ENCODE measurements at regions not wholly inside any gene's neighbourhood (a gene's known extent, or its start where the extent isn't known, plus 50 kb on each side); places are given as distances from the start of the nearest gene placed in this dataset.
"Not testable (repeated sequence)": the region's sequence is repeated elsewhere in the genome, so short reads cannot be mapped to it uniquely, and the experiment has no call there.

DNA sequence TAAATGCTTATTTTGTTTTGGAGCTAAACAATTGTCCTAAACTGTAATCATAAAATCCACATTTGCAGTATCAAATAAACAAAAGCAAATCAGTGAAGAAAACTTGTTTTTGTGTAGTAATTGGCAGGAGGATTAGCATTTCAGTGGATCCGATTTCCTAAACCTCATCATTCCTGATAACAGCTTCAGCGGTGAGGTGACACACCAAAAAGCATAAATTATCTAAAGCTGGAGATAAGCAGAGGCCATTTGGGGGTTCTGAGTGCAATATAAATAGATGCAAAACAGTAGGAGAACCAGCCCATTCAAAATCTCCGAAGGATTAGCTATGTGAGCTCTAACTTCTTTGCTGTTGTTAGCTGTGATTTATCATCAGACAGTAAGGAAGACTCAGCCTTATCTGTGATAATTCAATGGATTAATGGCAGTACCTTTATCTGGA, 235.8 kb downstream of the EPHA7 start:
- Histone ChIP-seq H3K27ac (ENCODE audit: low read depth, low read length) (no peak overlapping the region), H3K4me3 (ENCODE audit: low read length in 2 of 2) (no peak overlapping the region), H3K36me3 (ENCODE audit: insufficient read depth, low read length) (no peaks in the 10 kb centered on the region), H3K4me1 (ENCODE audit: insufficient read depth, low read length) (no peaks in the 10 kb centered on the region), H3K27me3 (ENCODE audit: insufficient read depth, low read length) (no peaks in the 10 kb centered on the region), H3K9me3 (ENCODE audit: control insufficient read depth in 1 of 2, low read length in 2 of 2) (no peaks in the 10 kb centered on the region)
- intact Hi-C loops (cut with micrococcal nuclease): no loop called here
- Mint-ChIP-seq H3K36me3 (no peaks in the 10 kb centered on the region), H3K27ac (no peak overlapping the region), H3K27me3 (no peaks in the 10 kb centered on the region), H3K4me3 (no peak overlapping the region), H3K4me1 (no peaks in the 10 kb centered on the region), H3K9me3 (peaks cover 0 to 4% (median under 1%) of the 10 kb centered on the region in 8 donors)
- CTCF ChIA-PET (ENCODE audit: partially characterized antibody): no interaction called here
- no peak for DNase-seq
- POLR2A ChIA-PET (ENCODE audit: partially characterized antibody): no interaction called here

DNA sequence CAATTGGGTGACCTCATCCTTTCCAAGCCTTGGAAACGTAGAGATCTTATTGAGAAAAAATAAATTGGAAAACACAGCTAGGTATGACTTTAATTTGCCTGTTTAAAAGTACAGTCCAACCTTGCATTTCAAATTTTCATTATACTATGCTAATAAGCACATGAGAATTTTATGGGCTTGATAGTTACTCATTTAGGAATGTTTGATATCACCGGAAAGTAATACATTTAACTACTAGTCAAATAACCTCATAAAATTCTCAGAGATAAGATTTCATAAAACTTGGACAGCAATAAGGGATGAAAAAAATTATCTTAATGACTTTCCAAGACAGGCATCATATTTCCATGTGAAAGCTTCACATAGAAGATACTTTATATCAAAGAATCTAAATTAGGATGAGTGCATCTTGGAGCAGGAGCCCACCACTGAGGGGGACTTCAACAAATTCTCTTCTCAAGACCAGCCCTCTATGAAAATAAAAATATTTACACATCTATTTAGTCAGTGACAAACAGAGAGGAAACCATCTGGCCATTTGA, 236.3 kb downstream of the EPHA7 start:
- intact Hi-C loops (cut with micrococcal nuclease): no loop called here
- Histone ChIP-seq H3K9me3 (ENCODE audit: control insufficient read depth in 1 of 2, low read length in 2 of 2) (no peaks in the 10 kb centered on the region), H3K27me3 (ENCODE audit: insufficient read depth, low read length) (no peaks in the 10 kb centered on the region), H3K36me3 (ENCODE audit: insufficient read depth, low read length) (no peaks in the 10 kb centered on the region), H3K4me1 (ENCODE audit: insufficient read depth, low read length) (no peaks in the 10 kb centered on the region), H3K27ac (ENCODE audit: low read depth, low read length) (no peak overlapping the region), H3K4me3 (ENCODE audit: low read length in 2 of 2) (no peak overlapping the region)
- no peaks in the 10 kb centered on the region for H3K36me3 Mint-ChIP-seq
- no peak overlapping the region for H3K27ac Mint-ChIP-seq
- ChIA-PET POLR2A (ENCODE audit: partially characterized antibody) (no interaction called here), CTCF (ENCODE audit: partially characterized antibody) (no interaction called here)
- no peaks in the 10 kb centered on the region for H3K27me3 Mint-ChIP-seq
- no peak for DNase-seq
- no peaks in the 10 kb centered on the region for H3K4me1 Mint-ChIP-seq
- H3K4me3 Mint-ChIP-seq: no peak overlapping the region
- H3K9me3 Mint-ChIP-seq: peaks cover 0 to 4% (median 1%) of the 10 kb centered on the region in 8 donors

DNA sequence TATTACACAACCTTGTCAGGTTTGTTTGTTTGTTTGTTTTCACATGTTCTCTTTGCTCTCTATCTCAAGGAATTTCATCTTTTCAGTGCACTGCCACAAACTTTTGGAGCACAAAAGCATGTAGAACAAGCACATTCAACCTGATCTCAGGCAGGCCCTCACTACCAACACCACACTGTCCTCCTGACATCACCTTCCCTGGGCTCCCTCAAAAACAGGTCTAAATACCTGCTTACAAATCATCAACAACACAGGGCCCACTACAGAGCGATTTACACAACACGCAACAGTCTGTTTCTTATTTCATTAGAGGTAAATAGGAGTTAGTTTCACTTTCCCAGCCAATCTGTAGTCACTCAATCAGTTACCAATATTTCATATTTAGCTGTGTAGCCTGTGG, 241.4 kb downstream of the EPHA7 start:
- POLR2A ChIA-PET (ENCODE audit: partially characterized antibody): no interaction called here
- no peak overlapping the region for H3K4me3 ChIP-seq (ENCODE audit: low read length in 2 of 2)
- Mint-ChIP-seq H3K27ac (peak overlapping the region in 1 of 7 donors; percentile 41), H3K4me1 (no peaks in the 10 kb centered on the region), H3K9me3 (peaks cover 0 to 9% (median 4%) of the 10 kb centered on the region in 8 donors), H3K27me3 (no peaks in the 10 kb centered on the region), H3K4me3 (peak overlapping the region in 1 of 8 donors; percentile 28), H3K36me3 (no peaks in the 10 kb centered on the region)
- no peaks in the 10 kb centered on the region for H3K27me3 ChIP-seq (ENCODE audit: insufficient read depth, low read length)
- H3K36me3 ChIP-seq (ENCODE audit: insufficient read depth, low read length): no peaks in the 10 kb centered on the region
- H3K9me3 ChIP-seq (ENCODE audit: control insufficient read depth in 1 of 2, low read length in 2 of 2): no peaks in the 10 kb centered on the region
- CTCF ChIA-PET (ENCODE audit: partially characterized antibody): no interaction called here
- intact Hi-C loops (cut with micrococcal nuclease): no loop called here
- H3K4me1 ChIP-seq (ENCODE audit: insufficient read depth, low read length): no peaks in the 10 kb centered on the region
- DNase-seq: no peak
- no peak overlapping the region for H3K27ac ChIP-seq (ENCODE audit: low read depth, low read length)

DNA sequence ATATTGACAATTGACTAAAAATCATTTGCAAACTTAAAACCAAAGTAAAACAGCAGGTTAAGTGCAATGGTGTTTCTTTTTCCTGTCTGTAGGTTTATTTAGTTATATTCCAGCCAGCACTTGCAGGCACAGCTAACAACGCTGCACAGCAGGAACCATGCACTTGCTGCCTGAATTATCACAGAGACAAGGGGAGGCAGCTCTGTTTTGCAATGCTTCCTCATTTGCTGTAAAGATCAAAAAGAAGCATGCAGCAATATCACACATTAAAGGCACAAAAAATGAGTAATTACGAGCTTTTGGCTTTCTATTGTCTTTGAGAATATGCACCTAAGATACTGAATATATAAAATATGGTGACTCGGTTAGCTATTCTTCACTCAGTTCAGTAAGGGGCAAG, 241.9 kb downstream of the EPHA7 start:
- Mint-ChIP-seq H3K4me1 (no peaks in the 10 kb centered on the region), H3K36me3 (no peaks in the 10 kb centered on the region), H3K9me3 (peaks cover 0 to 9% (median 4%) of the 10 kb centered on the region in 8 donors), H3K27ac (no peak overlapping the region), H3K4me3 (no peak overlapping the region), H3K27me3 (no peaks in the 10 kb centered on the region)
- H3K36me3 ChIP-seq (ENCODE audit: insufficient read depth, low read length): no peaks in the 10 kb centered on the region
- no peak overlapping the region for H3K27ac ChIP-seq (ENCODE audit: low read depth, low read length)
- no peaks in the 10 kb centered on the region for H3K4me1 ChIP-seq (ENCODE audit: insufficient read depth, low read length)
- no peak overlapping the region for H3K4me3 ChIP-seq (ENCODE audit: low read length in 2 of 2)
- H3K9me3 ChIP-seq (ENCODE audit: control insufficient read depth in 1 of 2, low read length in 2 of 2): no peaks in the 10 kb centered on the region
- no peak for DNase-seq
- POLR2A ChIA-PET (ENCODE audit: partially characterized antibody): no interaction called here
- intact Hi-C loops (cut with micrococcal nuclease): no loop called here
- no peaks in the 10 kb centered on the region for H3K27me3 ChIP-seq (ENCODE audit: insufficient read depth, low read length)
- CTCF ChIA-PET (ENCODE audit: partially characterized antibody): no interaction called here

- H3K4me1 ChIP-seq (ENCODE audit: insufficient read depth, low read length): no peaks in the 10 kb centered on the region
- ChIA-PET CTCF (ENCODE audit: partially characterized antibody) (no interaction called here), POLR2A (ENCODE audit: partially characterized antibody) (no interaction called here)
- H3K27ac ChIP-seq (ENCODE audit: low read depth, low read length): no peak overlapping the region
- H3K27me3 ChIP-seq (ENCODE audit: insufficient read depth, low read length): no peaks in the 10 kb centered on the region
- H3K4me3 Mint-ChIP-seq: peak overlapping the region in 1 of 8 donors; percentile 11
- DNase-seq: no peak
- no peaks in the 10 kb centered on the region for H3K36me3 ChIP-seq (ENCODE audit: insufficient read depth, low read length)
- no peaks in the 10 kb centered on the region for H3K9me3 ChIP-seq (ENCODE audit: control insufficient read depth in 1 of 2, low read length in 2 of 2)
- H3K4me1 Mint-ChIP-seq: no peaks in the 10 kb centered on the region
- no peak overlapping the region for H3K27ac Mint-ChIP-seq
- intact Hi-C loops (cut with micrococcal nuclease): no loop called here
- H3K27me3 Mint-ChIP-seq: no peaks in the 10 kb centered on the region
- H3K36me3 Mint-ChIP-seq: no peaks in the 10 kb centered on the region
- no peak overlapping the region for H3K4me3 ChIP-seq (ENCODE audit: low read length in 2 of 2)
- peaks cover 0 to 9% (median 5%) of the 10 kb centered on the region in 8 donors for H3K9me3 Mint-ChIP-seq
Observed at GRCh38 chr6:93176070-93176469, 243.3 kb downstream of the EPHA7 start.

GRCh38 chr6:93173573-93173972, 245.8 kb downstream of the EPHA7 start:
- H3K4me3 ChIP-seq (ENCODE audit: low read length in 2 of 2); H3K4me1 Mint-ChIP-seq; H3K36me3 Mint-ChIP-seq; H3K27me3 ChIP-seq (ENCODE audit: insufficient read depth, low read length); CTCF ChIA-PET (ENCODE audit: partially characterized antibody); intact Hi-C loops (cut with micrococcal nuclease); H3K36me3 ChIP-seq (ENCODE audit: insufficient read depth, low read length); POLR2A ChIA-PET (ENCODE audit: partially characterized antibody); H3K27ac ChIP-seq (ENCODE audit: low read depth, low read length); H3K9me3 ChIP-seq (ENCODE audit: control insufficient read depth in 1 of 2, low read length in 2 of 2); DNase-seq; H3K9me3 Mint-ChIP-seq; H3K27ac Mint-ChIP-seq; H3K27me3 Mint-ChIP-seq; H3K4me1 ChIP-seq (ENCODE audit: insufficient read depth, low read length); H3K4me3 Mint-ChIP-seq: not testable (repeated sequence)

DNA sequence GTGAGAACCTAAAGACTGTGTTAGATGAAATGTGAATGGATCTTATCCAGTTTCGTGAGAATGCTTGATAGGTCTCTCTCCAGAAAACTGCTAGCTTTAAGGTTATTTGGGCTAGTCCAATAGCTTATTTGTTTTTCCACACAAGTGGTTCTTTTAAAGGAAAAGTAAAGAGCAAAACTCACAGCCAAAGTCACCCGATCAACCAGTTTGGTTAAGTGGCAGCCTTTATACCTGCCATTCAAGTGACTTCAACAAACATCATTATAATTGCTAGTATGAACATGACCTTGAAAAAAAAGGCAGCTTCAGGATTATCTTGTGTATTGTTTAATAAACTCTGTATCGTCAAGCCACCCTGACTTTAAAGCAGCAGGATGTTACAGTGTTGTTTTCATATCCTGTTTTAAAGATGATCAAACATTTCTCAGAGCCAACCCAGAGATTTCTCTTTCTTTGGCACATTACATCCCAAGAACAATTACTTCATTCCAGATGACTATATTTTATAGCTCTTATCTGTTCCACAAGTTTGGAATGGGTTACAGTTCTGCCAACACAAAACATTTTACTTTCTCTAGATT, 253.4 kb downstream of the EPHA7 start:
- H3K4me3 Mint-ChIP-seq: no peak overlapping the region
- no peaks in the 10 kb centered on the region for H3K4me1 Mint-ChIP-seq
- H3K27ac Mint-ChIP-seq: no peak overlapping the region
- Histone ChIP-seq H3K9me3 (ENCODE audit: control insufficient read depth in 1 of 2, low read length in 2 of 2) (no peaks in the 10 kb centered on the region), H3K27me3 (ENCODE audit: insufficient read depth, low read length) (no peaks in the 10 kb centered on the region), H3K4me1 (ENCODE audit: insufficient read depth, low read length) (no peaks in the 10 kb centered on the region), H3K4me3 (ENCODE audit: low read length in 2 of 2) (no peak overlapping the region), H3K36me3 (ENCODE audit: insufficient read depth, low read length) (no peaks in the 10 kb centered on the region), H3K27ac (ENCODE audit: low read depth, low read length) (no peak overlapping the region)
- POLR2A ChIA-PET (ENCODE audit: partially characterized antibody): no interaction called here
- no peaks in the 10 kb centered on the region for H3K27me3 Mint-ChIP-seq
- DNase-seq: no peak
- CTCF ChIA-PET (ENCODE audit: partially characterized antibody): no interaction called here
- peaks cover 0 to 5% (median 3%) of the 10 kb centered on the region in 8 donors for H3K9me3 Mint-ChIP-seq
- intact Hi-C loops (cut with micrococcal nuclease): no loop called here
- no peaks in the 10 kb centered on the region for H3K36me3 Mint-ChIP-seq

DNA sequence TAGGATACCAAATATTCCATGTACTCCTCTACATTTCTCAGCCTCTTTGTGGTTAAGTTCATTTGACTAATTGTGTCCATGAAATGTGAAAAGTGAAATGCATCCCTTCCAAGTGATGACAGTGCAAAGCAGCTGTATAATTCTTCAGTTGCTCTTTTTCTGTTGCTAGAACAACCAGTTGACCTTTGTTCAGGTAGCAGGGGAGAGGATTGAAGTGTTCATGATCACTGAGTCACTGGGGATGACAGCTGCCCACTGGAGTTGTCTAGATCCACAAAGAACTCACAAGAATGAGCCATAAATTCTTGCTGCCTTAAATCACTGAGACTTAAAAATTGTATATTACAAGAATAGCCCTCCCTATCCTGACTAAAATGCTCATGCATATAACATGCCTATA, 254.6 kb downstream of the EPHA7 start:
- Mint-ChIP-seq H3K27ac (no peak overlapping the region), H3K4me1 (no peaks in the 10 kb centered on the region), H3K4me3 (no peak overlapping the region), H3K27me3 (no peaks in the 10 kb centered on the region), H3K36me3 (no peaks in the 10 kb centered on the region), H3K9me3 (peaks cover 0 to 7% (median 4%) of the 10 kb centered on the region in 8 donors)
- Histone ChIP-seq H3K36me3 (ENCODE audit: insufficient read depth, low read length) (no peaks in the 10 kb centered on the region), H3K27ac (ENCODE audit: low read depth, low read length) (no peak overlapping the region), H3K4me3 (ENCODE audit: low read length in 2 of 2) (no peak overlapping the region), H3K4me1 (ENCODE audit: insufficient read depth, low read length) (no peaks in the 10 kb centered on the region), H3K9me3 (ENCODE audit: control insufficient read depth in 1 of 2, low read length in 2 of 2) (no peaks in the 10 kb centered on the region), H3K27me3 (ENCODE audit: insufficient read depth, low read length) (no peaks in the 10 kb centered on the region)
- POLR2A ChIA-PET (ENCODE audit: partially characterized antibody): no interaction called here
- intact Hi-C loops (cut with micrococcal nuclease): no loop called here
- no peak for DNase-seq
- CTCF ChIA-PET (ENCODE audit: partially characterized antibody): no interaction called here
